GM12878 (cell line): ENCODE measurements at regions not wholly inside any gene's neighbourhood (a gene's known extent, or its start where the extent isn't known, plus 50 kb on each side); places are given as distances from the start of the nearest gene placed in this dataset.

Source experiments
- CBFB ChIP-seq: IDR thresholded peaks from 2 replicates; pipeline ENCODE4 v1.6.1; 2016; ENCODE audit warnings: antibody characterized with exemption, low read depth
- CBX3 ChIP-seq: fragments of 200-600 bp; sonication (generic); IDR thresholded peaks from 2 replicates; pipeline ENCODE4 v1.6.1; 2016; ENCODE audit warnings: low read depth, borderline replicate concordance
- CHD1 ChIP-seq: IDR thresholded peaks from 2 replicates; pipeline ENCODE4 v1.6.1; 2012; ENCODE audit warnings: low read depth, low read length, improper control_type of control experiment
- POLR2A ChIP-seq: IDR thresholded peaks from 2 replicates; pipeline ENCODE4 v1.6.1; 2011; ENCODE audit warnings: low read depth, mild to moderate bottlenecking, low read length
- POLR2AphosphoS5 ChIP-seq: IDR thresholded peaks from 2 replicates; pipeline ENCODE4 v1.6.1; 2011; ENCODE audit warnings: mild to moderate bottlenecking, low read length, inconsistent platforms
- RAD21 ChIP-seq: IDR thresholded peaks from 2 replicates; pipeline ENCODE4 v1.6.1; 2011; ENCODE audit warnings: mild to moderate bottlenecking, low read depth, low read length, moderate library complexity; ENCODE audit not compliant: insufficient read depth
- RCOR1 ChIP-seq: conservative IDR thresholded peaks from 2 replicates; pipeline ENCODE4 v1.6.1; 2012; ENCODE audit warnings: low read depth, low read length, improper control_type of control experiment
- RELA ChIP-seq: fragments of 450-650 bp; IDR thresholded peaks from 2 replicates; pipeline ENCODE4 v1.8.0; 2014; ENCODE audit warnings: borderline replicate concordance; ENCODE audit not compliant: partially characterized antibody
- TF ChIP-seq, protein P1 (sequence below), 3 experiments: IDR thresholded peaks in 2 of 3; conservative IDR thresholded peaks in 1 of 3; 2 replicates each; pipeline ENCODE4 v1.5.1; 2011; ENCODE audit warnings: low read depth in 3 of 3, low read length in 3 of 3, mild to moderate bottlenecking in 3 of 3, control low read depth in 2 of 3, moderate library complexity in 2 of 3, inconsistent platforms in 1 of 3, mixed read lengths in 1 of 3; ENCODE audit not compliant: control insufficient read depth in 2 of 3, insufficient read depth in 1 of 3; ENCODE audit errors: extremely low read depth in 1 of 3

DNA sequence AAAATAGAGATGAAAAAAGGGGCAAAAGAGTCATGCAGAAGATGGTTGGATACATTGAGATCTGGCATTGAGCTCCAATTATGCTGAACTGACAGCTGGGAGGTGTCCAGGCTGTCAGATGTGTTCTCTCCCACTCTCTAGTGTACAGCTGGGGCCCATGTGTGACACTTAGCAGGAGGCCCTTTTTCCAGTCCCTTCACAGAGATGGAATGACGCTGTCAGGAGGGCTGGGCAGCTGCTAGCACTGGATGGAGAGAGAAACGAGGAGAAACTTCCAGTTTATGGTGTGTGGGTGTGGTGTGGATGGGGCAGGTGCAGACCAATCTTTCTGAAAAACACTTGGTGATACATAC lies 437.7 kb upstream of the HS6ST1 start:
- TF ChIP-seq, protein P1, sequence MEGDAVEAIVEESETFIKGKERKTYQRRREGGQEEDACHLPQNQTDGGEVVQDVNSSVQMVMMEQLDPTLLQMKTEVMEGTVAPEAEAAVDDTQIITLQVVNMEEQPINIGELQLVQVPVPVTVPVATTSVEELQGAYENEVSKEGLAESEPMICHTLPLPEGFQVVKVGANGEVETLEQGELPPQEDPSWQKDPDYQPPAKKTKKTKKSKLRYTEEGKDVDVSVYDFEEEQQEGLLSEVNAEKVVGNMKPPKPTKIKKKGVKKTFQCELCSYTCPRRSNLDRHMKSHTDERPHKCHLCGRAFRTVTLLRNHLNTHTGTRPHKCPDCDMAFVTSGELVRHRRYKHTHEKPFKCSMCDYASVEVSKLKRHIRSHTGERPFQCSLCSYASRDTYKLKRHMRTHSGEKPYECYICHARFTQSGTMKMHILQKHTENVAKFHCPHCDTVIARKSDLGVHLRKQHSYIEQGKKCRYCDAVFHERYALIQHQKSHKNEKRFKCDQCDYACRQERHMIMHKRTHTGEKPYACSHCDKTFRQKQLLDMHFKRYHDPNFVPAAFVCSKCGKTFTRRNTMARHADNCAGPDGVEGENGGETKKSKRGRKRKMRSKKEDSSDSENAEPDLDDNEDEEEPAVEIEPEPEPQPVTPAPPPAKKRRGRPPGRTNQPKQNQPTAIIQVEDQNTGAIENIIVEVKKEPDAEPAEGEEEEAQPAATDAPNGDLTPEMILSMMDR (IDR thresholded peaks at IDR 0.05 in 2 of 3, conservative IDR thresholded peaks at IDR 0.05 in 1 of 3; ENCODE audit: control insufficient read depth in 2 of 3, extremely low read depth in 1 of 3, insufficient read depth in 1 of 3, low read depth in 3 of 3, low read length in 3 of 3): no peak
- TF ChIP-seq CBFB: no peak
- no peak for TF ChIP-seq POLR2A
- no peak for TF ChIP-seq CBX3
- no peak for TF ChIP-seq RAD21
- no peak for TF ChIP-seq RELA
- no peak for TF ChIP-seq RCOR1
- no peak for TF ChIP-seq POLR2AphosphoS5
- TF ChIP-seq CHD1: no peak
